Occipital lobe (tissue), 1 donor: ENCODE measurements at regions not wholly inside any gene's neighbourhood (a gene's known extent, or its start where the extent isn't known, plus 50 kb on each side); places are given as distances from the start of the nearest gene placed in this dataset.

Experiments used
- DNase-seq: peaks from one replicate; lab custom pipeline; 2025; lab: John Stamatoyannopoulos, UW

DNA sequence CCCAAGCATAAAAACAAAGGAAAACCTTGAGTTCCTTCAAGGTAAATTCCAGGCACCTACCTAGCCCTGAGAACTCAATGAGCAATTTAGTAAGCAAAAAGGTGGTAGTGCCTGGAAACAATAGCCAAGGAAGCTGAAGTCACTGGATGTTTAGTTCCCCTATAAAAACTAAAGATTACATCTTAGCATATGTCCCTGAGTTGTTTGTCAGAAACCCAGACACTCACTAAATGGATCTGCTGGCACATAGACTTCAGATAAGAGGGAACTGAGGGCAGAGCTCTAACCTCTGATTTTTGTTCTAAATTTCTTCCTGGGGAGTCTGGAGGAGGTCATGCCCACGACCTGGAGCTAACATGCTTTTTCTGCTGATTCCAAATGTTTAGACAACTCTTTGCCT is 532.8 kb upstream of the SALL1 start:
- DNase-seq: no peak

DNA sequence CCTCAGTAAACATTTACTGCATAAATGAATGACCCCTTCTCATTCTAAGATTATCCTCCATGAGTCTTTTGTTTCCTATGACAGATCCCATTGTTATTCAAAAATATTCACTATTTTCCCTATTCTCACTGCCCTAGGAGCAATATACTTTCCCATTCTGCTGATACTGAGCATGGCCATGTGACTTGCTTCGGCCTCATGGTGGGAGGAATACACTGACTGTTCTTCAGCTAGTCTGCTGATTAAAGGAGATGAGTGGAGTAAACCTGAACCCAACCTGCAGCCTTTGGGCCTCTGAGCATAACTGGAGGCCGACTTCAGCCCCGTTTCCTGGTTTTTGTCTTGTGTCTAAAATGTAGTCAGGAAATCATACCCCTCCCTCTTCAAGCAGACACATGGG is 531.8 kb upstream of the SALL1 start:
- no peak for DNase-seq

DNA sequence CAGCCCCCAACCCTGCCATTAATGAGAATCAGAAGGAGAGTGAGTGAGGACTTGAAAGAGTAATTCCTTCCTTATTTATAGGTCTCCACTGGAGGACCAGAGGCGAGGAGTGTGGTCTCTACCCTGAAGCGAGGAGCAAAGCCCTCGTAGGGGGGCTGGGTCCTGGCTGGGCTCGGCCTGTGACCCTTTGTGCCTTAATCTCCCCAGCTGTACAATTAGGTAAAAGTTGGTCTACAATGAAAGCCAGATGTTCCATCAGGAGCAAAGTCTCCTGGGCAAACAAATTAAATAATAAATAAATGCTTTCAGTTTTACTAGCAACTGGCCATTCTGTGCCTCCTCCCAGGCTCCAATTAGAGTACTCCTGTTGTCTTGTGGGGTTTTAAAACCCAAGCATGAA is 523.5 kb upstream of the SALL1 start:
- no peak for DNase-seq

DNA sequence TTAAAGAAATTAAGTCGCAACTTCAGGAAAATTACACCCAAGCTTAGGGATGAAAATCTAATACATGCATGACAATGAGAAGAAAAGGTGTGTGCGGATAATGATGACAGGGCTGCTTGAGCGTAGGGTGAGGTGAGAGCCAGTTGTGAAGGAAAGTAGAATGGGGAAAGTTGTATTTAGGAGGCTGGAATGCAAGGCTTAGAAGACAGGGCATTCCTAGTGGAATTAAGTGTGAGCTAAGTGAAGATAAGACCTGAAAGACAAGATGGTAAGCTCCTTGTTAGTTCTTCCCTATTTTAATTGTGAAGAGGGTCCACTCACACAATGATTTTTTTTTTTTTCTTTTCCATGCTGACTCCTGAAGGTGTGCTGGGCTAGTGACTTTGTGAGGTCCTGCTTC is 519.5 kb upstream of the SALL1 start:
- no peak for DNase-seq

DNA sequence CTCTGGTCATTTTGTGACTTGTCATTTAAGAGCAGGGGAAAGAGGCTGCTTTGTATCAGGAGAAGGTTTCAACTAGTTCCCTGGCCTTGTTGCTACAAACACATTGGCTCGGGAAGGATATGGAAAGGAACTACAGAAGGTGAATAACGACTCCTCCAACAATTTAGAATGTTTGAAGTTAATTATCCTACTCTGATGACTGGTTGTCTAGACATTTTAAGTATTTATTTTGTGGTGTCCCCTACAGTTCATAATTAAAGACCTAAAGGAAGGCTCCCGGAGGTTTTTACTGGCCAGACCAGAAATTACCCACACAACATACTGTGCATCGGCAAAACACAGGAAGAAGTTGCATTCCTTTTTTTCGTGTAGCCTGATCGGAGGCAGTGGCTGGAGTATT is 515.8 kb upstream of the SALL1 start:
- DNase-seq: no peak

DNA sequence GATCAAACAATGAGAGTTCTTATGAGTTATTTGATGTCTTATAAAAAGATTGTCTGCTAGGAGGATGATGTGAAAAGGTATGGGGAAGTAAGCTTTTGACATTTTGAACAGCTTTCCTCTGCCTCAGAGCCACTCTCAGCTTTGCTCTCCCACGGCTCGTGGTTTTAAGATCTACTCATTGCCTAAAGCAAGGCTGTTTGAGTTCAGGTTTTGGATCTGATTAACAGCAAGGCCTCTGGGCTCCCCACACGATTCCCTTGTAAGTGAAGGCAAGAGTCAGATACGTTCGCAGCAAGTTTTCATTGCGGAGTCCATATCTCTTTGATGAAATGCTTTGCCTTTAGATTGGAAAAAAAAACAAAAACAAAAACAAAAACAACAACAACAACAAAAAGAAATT is 515.0 kb upstream of the SALL1 start:
- no peak for DNase-seq

DNA sequence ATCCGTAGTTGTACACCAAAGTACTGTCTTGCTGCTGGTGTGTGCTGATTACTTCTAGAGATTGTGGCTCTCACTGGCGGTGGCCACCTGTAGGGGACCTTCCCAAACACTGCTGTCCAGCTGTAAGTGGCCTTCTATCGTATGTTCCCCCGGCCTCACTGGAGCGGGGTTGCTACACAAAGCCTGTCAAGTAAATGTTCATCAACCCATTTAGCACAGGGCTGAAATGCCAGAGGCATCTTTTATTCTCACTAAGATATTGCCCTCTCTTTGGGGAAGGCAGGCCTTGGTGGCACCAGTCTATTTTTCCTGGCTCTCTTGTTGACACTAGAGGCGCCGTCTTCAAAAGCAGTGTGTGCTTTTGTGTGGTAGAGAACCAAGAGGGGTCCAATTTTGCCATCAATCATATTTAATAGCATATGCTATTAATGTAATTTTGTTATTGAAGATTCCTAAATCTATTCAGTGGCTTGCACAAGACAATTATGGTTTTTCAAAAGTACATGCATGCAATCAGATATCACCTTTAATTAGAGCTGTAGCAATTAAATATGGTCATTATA is 514.4 kb upstream of the SALL1 start:
- DNase-seq: no peak

DNA sequence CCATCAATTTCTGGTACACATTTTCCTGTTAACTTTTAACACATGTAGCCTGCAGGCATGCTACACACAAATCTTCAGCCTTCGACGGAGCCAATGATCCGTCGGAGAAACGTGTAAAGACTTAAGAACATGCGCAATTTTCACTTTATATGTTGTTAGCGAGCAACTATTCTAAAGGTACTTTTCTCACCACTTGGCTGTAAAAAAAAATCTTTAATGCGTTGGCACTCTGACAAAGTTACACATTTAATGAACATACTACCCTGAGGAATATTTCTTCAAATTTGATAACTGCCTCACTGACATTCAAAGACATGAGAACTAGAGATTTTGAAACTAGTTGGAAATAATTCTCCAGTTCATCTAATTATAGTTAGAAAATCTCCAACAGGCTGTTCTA is 507.5 kb upstream of the SALL1 start:
- no peak for DNase-seq

DNA sequence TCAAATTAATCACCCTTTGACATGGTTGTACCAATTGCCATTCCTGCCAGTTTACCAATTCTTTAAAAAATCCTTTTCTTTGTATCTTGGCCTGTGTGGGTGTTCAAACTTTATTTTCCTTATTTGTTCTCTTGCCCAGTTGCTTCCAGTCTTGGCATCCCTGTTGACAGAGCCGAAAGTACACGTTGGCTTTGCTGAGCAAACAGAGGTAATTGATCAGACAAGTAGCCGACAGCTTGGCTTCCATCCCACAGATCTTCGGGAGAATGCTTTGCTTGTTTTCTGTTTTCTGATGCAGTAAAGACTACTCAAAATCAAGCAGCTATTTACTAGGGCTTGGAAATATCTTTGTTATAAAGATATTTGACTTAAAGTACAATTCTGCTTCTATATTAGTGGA is 506.8 kb upstream of the SALL1 start:
- no peak for DNase-seq

DNA sequence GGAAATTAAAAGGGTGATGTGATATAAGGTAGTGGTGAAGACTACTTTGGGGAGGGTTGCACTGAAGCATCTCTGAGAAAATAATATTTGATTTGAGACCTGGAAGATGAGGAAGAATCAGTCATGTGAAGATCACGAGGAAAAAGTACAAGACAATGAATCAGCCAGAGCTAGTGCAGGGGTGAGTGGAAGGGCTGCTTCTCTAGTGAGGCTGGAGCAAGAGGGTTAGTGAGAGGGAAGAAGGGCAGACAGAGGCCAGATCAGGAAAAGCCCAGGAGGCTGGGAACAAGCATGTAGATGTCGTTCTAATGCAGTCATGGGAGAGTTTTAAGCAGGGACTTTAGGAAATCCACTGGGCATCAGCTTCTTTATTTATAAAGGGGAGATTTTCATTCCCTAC is 504.2 kb upstream of the SALL1 start:
- no peak for DNase-seq

DNA sequence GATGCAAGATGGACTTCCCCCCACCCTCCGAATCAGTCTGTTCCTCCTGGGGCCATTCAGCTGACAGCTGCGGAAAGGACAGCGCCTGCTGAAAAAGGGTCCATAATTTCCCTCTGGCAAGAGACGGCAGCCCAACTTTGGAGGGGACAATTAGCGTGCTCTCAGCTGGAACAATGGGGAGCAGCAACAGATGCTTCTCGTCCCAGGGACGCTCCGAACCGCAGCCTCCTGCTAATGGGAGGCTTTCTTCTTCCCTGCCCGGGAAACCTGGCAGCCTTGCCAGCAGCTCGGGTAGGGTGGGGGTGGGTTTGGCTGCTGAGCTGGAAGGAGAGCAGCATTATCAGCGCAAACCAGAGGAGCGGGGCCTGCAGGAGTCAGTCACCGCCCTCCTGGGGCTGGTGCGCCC is 500.0 kb upstream of the SALL1 start:
- DNase-seq: peak; percentile 12

DNA sequence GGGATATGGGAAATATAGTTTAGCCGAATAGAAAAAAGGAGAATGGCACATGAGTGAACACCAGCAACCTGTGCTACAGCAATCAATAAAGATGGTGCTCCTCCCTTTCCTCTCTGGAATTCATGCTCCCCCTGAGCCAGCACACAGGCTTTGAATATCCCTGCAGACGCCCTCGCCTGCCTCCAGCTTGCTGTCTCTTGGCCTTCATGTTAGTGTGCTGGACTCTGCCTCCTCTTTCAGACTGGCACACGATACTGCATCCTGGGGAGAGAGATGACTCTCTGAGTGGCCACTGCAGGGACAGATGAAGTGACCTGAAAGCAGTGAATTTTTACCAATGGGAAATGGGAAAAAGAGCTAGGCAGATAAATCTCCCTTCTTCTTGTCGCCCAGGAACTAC is 498.6 kb upstream of the SALL1 start:
- DNase-seq: no peak

DNA sequence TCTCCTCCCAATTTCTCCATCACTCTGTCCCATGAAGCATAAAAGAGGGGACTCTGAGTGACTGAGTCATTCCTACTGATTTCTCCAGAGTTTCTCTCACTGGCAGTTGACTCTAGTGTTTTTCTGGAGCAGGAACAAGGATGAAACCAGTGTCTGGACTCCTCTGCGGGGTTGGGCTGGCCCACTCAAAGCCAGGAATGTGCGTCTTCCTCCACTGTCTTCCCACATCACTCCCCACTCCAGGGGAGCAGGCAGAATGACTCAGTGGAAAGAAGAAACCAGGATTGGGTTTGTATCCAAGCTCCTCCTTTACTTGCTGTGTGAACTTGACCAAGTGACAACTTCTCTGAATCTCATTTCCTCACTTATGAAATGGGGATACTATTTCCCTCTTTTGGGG is 497.5 kb upstream of the SALL1 start:
- no peak for DNase-seq

DNA sequence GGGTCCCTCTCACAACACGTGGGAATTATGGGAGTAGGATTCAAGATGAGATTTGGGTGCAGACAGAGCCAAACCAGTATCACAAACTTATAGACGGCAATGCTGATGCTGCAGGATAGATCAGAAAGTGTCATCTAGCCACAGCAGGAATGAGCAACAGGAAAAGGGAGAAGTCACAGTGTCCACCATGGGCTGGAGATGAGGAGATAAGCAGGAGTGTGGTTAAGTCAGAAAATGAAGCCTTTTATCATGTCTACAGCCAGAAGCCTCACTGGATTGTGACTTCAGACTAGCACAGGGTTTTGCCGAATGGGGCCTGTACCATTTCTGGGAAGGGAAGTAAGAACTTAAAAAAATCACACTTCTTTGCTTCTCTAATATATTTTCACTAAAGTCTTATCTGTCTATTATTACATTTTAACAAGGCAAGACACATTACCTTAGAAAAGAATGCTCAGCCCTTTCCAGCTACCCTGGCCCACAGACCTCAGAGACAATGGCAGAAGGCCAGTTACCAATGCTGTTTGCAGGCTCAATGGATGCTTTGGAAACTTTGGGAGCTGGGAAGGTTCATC is 490.2 kb upstream of the SALL1 start:
- no peak for DNase-seq

DNA sequence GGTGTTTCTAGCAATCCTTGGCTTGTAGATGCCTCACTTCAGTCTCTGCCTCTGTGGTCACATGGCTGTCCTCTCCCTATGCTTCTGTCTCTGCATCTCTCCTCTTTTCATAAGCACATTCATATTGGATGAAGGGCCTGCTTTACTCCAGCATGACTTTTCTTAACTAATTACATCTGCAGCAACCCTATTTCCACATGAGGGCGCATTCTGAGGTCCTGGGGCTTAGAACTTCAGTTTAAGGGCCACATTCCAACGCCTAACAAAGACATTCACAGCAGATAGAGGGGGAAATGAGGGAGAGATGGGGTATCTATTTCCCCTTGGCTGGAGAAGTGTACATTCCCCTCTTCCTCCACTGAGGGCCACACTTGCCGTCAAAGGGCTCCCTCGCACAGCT is 489.1 kb upstream of the SALL1 start:
- no peak for DNase-seq

DNA sequence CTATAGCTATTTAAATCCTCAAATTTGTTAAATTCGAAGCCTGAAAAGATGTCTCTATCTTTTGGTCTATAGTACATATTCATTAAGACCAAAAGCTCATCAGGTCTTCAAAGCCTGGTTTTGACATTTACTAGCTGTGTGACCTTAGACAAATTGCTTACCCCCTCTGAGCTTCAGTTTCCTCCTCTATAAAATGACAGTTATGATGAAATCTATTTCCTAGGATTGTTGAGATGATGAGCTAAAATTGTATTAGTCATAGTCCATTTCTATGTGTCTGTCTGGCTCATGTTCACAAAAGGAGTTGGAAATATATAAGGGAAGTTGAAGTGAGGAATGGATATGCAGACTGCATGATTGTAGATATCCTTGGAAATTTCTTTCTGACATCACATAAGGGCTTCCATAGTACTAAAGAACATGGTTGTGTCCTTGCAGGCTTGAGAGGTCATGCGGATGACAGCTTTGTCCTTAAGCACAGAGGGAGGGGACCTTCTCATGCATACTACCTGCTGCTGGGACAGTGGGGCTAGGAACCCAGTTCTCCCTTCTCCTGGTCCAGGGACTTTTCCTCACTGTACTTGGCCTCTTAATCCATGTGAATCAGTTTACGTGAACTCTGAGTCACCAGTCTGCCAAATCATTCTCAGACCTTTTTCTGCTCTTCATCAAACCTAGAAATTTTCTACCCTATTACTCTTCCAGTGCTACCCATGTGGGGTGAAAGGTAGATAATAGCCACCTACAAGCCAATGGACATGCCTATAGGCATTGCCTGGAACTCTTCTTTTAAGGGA is 487.5 kb upstream of the SALL1 start:
- no peak for DNase-seq

DNA sequence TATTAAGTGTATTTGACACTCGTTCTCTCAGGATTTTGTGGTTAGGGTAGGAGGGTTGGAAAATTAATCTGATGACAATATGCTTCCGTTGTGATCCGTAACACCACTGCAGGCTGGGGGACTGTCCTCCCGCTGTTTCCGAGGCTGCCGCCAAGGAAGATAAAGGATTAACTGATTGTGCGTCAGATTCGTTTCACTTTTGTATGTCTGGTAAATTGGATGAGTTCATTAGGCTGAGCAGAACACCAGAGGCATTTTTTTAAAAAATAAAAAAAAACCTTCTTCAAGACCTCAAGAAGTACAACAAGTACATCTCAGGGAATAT is 486.7 kb upstream of the SALL1 start:
- DNase-seq: no peak

DNA sequence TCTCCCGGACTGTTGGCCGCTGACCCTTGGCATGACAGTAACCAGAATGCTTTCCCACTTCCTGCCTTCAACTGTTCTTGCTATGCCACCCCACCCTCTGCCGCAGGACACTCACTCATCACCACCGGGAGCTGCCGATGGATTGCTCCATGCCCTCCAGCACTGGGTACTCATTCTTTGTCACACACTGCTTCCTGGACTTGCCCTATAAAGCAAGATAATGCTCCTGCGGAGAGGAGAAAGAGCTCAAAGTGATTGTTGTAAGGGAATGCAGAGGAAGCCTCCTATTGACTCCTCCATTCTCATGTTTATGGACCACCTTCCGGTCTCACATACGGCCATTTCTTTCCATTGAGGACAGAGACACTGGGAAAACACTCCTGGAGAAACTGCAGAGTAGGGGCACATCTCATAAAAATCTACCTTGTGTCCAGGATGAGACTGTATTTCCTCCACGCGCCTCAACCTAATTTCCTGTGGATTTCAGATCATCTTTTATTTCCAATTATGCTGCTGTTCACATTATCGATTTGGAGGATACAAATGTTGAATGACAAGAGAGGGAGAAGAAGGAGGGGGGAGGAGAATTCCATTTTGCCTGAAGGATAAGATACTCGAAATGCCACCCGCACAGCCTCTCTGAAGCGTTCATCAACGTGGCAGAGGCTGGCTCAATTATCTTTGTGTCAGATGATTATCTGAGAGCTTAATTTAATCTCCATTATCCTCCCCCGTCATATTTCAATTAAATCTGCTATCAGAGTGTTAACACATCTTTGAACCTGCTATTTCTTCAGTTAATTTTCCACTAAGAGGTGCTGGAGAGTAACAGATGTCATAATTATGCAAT is 486.1 kb upstream of the SALL1 start:
- DNase-seq: no peak

DNA sequence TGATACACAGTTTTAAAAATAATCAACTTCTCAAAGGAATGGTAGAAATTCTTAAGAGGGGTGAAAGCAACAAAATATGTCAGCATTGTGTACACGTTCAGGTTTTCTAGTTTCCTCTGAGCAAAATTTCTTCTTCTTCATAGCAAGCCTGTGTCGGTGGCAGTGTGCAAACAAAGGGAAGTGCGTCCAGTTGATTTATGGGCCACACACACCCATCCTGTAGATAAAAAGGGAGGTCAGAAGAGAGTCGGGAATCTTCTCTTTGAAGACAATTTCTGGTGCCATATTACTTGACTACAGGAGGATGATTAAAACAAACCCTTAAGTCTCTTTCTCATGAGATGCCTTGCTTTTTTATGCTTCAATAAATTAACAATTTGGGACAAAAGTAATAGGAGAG is 484.1 kb upstream of the SALL1 start:
- DNase-seq: no peak

DNA sequence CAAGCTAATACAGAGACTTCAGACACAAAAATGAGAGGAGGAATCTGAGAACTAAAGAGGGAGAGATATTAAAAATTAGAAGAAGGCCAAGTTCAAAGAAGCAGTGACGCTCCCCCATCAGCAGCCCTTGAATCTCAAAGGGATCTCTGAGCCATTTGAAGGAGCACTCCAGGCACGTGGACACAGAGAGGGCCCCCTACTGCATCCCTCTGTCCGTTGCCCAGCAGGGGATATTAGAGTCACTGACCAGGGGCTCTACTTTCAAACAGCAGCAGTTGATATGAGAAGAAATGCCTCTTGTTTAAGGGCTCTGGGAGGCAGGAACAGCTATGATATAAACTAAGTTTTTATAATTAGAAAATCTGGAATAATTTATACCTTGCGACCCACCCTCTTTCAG is 479.0 kb upstream of the SALL1 start:
- DNase-seq: no peak

DNA sequence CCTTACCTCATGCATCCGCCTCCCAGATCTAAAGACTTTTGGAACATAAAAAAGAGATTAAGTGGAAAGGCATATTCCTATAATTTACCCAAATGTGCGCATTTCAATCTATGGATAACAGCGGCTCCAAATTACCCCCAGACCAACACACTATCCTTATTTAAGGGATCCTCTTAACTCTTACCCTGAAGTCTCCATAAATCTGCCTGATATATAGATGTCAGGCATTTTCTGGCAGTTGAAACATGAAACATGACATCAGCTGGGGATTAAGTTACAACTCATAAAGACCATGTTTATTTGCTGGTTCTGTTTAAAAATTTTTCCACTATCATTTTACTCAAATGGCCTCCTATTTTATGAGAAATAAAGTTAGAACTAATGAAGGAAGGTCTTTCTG is 478.5 kb upstream of the SALL1 start:
- DNase-seq: no peak

DNA sequence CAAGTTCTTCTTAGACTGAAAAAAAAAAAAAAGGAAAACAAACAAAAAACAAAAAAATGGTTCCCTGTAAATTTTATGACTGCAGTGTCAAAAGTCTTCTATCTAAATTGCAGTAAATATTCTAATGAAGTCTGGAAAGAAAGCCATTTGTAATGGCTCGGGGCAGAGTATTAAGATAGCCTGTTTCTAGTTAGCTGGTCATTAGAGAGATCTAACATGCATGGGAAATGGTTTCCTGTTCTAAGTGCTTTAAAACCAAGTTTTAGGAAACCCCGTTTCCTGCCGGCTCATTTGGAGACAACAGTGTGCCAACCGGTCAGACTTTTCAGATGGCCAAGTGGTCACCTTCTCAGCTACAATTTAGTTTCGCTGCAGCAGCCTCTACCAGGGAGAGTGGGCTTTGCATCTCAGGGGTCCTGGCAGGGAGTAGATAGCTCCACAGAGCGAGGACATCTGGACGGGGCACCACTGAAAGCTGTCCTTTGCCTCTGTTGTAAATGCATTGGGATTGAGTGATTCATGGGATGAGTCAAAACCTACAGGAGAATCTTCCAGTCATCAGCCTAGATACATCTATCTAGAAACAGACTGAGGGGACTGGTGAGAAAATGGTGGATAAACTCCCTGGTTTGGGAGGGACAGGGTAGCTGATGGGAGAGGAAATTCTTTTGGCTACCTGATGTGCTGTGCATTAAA is 473.2 kb upstream of the SALL1 start:
- DNase-seq: no peak
